Pancreas (tissue), 10 donors: ENCODE measurements at regions not wholly inside any gene's neighbourhood (a gene's known extent, or its start where the extent isn't known, plus 50 kb on each side); places are given as distances from the start of the nearest gene placed in this dataset.

Experiments used
- ATAC-seq, 4 donors: fragments of 200-7000 bp; cut with Tn5 transposase; one replicate each; pipeline versions ENCODE4 v1.8.0 to v1.9.1; 2020; ENCODE audit warnings: mild to moderate bottlenecking in 4 of 4, moderate library complexity in 4 of 4
- DNase-seq, 6 donors: peaks; one replicate each; pipeline ENCODE4 v3.0.0-alpha.2; 2020
- FAIRE-seq: peaks from 2 replicates; lab custom pipeline; 2012; peaks lifted over from hg19 to GRCh38; lab: Jason Lieb, UNC
- H3K27ac ChIP-seq, 4 donors: fragments of 200-600 bp; sonication (generic); 1 replicate in 3 of 4; 2 replicates in 1 of 4; pipeline versions ENCODE4 v1.5.0 to v1.8.0; 2020
- H3K27me3 ChIP-seq, 4 donors: fragments of 200-600 bp; one replicate each; pipeline ENCODE4 v1.8.0; 2021
- H3K36me3 ChIP-seq, 3 donors: fragments of 200-600 bp; sonication (generic) in 1 of 3; one replicate each; pipeline versions ENCODE4 v1.5.0 to v1.8.0; 2020 to 2021
- H3K4me1 ChIP-seq, 3 donors: fragments of 200-600 bp; one replicate each; pipeline ENCODE4 v1.8.0; 2021
- H3K4me3 ChIP-seq, 4 donors: fragments of 200-600 bp; sonication (generic) in 2 of 4; one replicate each; pipeline versions ENCODE4 v1.5.0 to v1.8.0; 2020 to 2021
- H3K9me3 ChIP-seq, 4 donors: fragments of 200-600 bp; one replicate each; pipeline ENCODE4 v1.8.0; 2021
- CTCF ChIP-seq, 4 donors: fragments of 200-600 bp; sonication (generic) in 3 of 4; IDR thresholded peaks; one replicate each; pipeline versions ENCODE4 v1.5.0 to v1.8.0; 2021; ENCODE audit warnings: antibody characterized with exemption in 4 of 4
- WGBS, 2 donors: extraction: QIAGEN DNeasy Blood & Tissue Kit; methylation state at CpG; one replicate each; pipeline ENCODE4 v1.1.7; 2013; 5-methylcytosine and 5-hydroxymethylcytosine counted together
- intact Hi-C, 3 donors: fragments of 100-400 bp; cut with DNase I; formaldehyde crosslinking; loops; one replicate each; pipeline versions ENCODE4 v1.11.1 to v1.14.2; 2022
- microRNA-seq, 2 donors: library from miRNA; unstranded; fragments of <30 nt; microRNA quantifications; one replicate each; pipeline versions ENCODE4 to v1.1.0, GENCODE V29; 2019 to 2020
- donor health status: healthy with polysubstance abuse.
- donor health status: DM: no; HTN: no; CAD: no; lungs with moderate emphysema.
- donor health status: DM: no; HTN: no; CAD: no.
- donor health status: control.
- donor health status: control.
- donor health status: Bipolar disorder and iron deficiency.
- donor health status: DM: yes; HTN: yes; CAD: no.
- donor health status: DM: no; HTN: no; CAD: no.
- donor health status: DM: no; HTN: no; CAD: no.
- donor health status: DM: yes; HTN: yes; CAD: no.

GRCh38 chr3:159937561-159938166 is 51.0 kb upstream of the IL12A start:
- DNase-seq (no peak), FAIRE-seq (no peak), ATAC-seq (no peak)
- WGBS, 2 donors, result 76 to 86% methylated on average over 4 of the region's 4 CpGs
- Histone ChIP-seq H3K27ac (no peak overlapping the region), H3K36me3 (no peaks in the 10 kb centered on the region), H3K4me3 (no peak overlapping the region), H3K9me3 (no peaks in the 10 kb centered on the region), H3K4me1 (no peaks in the 10 kb centered on the region), H3K27me3 (no peaks in the 10 kb centered on the region)
- intact Hi-C loops, result no loop called here
- no peak for TF ChIP-seq CTCF (IDR thresholded peaks at IDR 0.05)

GRCh38 chr3:159938714-159939113 is 49.9 kb upstream of the IL12A start:
- WGBS, 2 donors, result 53 to 61% methylated on average over 2 of the region's 2 CpGs
- no peak overlapping the region for H3K27ac ChIP-seq
- intact Hi-C loops, result no loop called here
- no peaks in the 10 kb centered on the region for H3K36me3 ChIP-seq
- ATAC-seq (no peak), DNase-seq (no peak), FAIRE-seq (no peak)
- no peaks in the 10 kb centered on the region for H3K9me3 ChIP-seq
- no peaks in the 10 kb centered on the region for H3K27me3 ChIP-seq
- H3K4me1 ChIP-seq, result no peaks in the 10 kb centered on the region
- H3K4me3 ChIP-seq, result no peak overlapping the region
- TF ChIP-seq CTCF (IDR thresholded peaks at IDR 0.05), result no peak

Small RNA genes lying in the stretch of these regions (microRNA-seq; reads per million reads assigned to microRNA genes)
- gene MIR3919, result 0 reads per million in 2 donors
